GM19238 (cell line): ENCODE measurements at regions not wholly inside any gene's neighbourhood (a gene's known extent, or its start where the extent isn't known, plus 50 kb on each side); places are given as distances from the start of the nearest gene placed in this dataset.
"Not testable (repeated sequence)": the region's sequence is repeated elsewhere in the genome, so short reads cannot be mapped to it uniquely, and the experiment has no call there.

Source experiments
- DNase-seq: peaks from one replicate; pipeline ENCODE4 v3.0.0; 2011; ENCODE audit warnings: low spot score; ENCODE audit not compliant: insufficient read length

DNA sequence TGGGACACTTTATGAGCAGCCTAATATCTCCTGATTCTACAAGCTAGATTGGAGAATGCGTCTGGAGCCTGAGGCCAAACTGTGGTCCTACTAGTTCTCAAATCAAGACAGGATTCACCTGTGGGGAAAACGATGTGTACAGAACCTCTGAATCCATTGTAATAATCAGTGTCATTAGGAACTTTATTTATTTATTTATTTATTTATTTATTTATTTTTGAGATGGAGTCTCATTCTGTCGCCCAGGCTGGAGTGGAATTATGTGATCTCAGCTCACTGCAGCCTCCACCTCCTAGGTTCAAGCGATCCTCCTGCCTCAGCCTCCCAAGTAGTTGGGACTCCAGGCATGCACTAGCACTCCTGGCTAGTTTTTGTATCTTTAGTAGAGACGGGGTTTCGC lies 52.6 kb upstream of the KIF26B start:
- not testable (repeated sequence) for DNase-seq

DNA sequence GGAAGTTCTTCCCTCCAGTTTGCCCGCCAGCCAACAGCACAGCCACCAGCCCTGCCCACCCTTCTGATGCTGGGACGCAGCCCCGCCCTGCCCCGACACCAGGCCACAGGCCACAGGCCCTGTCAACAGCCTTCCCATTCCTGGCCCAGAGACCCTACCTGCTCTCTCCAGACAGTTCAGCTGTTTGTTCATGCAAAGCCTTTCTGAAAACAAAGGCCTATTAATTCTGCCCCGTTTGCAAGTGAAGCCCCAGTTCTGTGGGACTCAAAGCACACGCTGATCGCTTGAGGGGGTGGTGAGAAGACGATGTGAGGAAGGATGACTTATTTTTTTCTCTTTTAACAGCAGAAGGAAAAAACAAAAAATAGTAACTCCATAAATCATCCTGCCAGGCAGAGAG lies 55.4 kb upstream of the KIF26B start:
- DNase-seq, result no peak

DNA sequence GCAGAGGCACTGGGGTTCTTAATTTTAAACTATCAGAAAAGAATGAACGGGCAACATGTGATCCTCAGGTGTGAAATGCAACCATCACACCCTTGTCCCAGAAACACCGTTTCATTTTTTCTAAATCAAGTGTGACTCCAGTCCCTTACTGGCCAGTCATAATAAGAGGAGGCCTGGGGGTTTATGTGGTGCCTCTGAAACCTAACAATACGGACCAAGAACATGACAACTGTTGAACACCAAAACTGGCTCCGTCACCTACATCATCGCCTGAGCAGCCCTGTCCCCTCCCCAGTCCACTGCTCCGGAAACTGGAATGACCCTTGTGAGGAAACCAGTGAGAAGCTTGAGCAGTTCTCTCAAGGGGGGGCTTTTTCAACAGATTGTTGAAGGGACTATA lies 55.9 kb upstream of the KIF26B start:
- DNase-seq, result no peak

- no peak for DNase-seq
Observed at GRCh38 chr1:245096311-245097066, 58.3 kb upstream of the KIF26B start.

GRCh38 chr1:245095903-245096302 lies 58.9 kb upstream of the KIF26B start:
- no peak for DNase-seq

DNA sequence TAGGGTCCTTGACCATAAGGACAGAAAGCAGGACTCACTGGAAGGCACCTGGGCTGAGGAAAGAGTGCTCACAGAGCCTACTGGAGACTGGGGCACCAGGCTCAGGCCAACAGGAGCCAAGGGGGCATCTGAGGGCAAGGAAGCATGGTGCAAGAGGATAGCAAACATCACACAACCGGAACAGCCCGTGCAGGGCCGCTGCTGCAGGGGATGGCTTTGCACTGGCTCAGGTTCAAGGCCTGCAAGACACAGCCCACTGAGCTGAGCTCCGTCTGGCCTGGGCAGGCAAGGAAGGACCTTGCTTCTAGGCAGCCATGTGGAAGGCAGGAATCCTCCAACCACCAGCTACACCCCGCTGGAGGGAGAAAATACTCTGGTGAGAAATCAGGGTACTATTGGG lies 59.8 kb upstream of the KIF26B start:
- no peak for DNase-seq

GRCh38 chr1:245094092-245094491 lies 60.7 kb upstream of the KIF26B start:
- no peak for DNase-seq

DNA sequence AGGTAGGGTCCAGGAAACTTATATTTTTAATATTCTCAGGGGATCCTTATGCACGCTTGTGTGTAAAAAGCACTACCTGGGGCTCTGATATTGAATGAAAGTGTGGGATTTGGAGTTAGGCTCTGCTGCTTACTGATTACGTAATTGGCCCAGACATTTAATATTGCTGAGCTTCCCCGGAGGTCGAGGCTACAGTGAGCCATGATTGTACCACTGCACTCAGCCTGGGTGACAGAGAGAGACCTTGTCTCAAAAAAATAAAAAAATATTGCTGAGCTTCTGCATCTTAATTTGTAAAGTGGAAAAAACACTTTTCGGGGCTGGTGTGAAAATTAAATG lies 62.2 kb upstream of the KIF26B start:
- DNase-seq, result no peak

GRCh38 chr1:245091818-245092637 lies 62.8 kb upstream of the KIF26B start:
- no peak for DNase-seq

- DNase-seq, result no peak
Observed at GRCh38 chr1:245091171-245091621, 63.6 kb upstream of the KIF26B start.

DNA sequence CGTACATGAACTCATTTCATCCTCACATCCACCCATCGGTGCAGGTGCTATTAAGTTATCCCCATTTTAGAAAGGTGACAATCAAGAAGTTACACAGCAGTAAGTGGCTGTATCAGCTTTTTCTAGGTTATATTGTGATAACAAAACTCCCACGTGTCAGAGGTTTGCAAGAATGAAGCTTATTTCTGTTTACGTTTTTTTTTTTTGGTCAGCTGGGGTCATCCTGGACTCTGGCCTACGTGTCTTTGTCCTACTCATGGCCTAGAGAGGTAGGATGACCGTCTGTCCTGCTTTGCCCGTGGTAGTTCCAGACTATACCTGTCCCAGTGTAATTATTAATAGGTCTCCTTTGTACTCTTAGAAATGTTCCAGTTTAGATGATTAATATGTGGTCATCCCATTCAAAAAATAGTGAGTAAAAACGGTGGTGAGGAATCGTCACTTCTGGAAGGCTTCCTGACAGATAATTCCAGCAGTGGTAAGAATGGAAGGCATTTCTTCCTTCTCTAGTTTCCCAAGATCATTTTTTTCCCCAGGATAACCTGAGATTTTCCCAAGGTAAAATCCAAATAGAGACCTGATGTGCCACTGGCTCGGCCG lies 64.2 kb upstream of the KIF26B start:
- no peak for DNase-seq

DNA sequence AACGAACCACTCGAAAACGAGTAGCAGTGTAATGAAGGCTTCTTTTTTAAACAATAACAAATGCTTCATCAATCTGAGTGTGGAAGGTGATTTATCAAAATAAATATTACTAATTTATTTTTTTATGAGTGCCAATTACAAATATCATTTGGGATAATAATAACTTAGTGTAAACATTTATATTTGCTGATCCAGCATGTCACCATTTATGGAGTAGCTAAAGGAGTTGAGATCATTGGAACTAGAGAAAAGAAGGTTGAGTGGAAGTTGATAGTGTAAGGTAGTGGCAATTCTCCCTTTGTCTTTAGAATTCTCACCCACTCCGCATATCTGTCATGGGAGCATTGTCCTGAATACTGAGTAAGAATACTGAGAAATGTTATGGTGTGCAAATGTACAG lies 67.1 kb upstream of the KIF26B start:
- DNase-seq, result no peak

DNA sequence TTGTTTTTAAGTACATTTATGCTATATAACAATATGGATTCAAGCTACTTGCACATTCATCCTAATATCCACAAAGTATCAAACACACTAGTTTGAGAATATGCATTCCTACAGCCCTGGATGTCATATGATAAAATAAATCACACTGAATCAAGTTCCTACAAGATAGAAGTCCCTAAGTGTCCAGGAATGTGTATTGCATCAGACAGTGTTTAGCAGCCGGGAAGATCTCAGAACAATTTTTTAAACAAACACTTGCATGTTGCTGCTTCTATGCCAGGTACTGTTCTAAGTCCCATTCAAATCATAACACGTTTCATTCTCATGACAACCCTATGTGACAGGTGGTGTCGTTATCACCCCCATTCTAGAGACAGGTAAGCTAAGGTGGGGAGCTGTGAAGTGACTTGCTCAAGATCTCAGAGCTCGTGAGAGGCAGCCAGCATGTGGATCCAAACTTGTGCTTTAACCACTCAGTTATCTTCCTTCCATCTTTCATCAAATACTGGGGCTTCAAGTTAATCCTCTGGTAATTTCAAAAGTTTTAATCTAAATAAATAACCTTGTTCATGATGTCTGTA lies 68.3 kb upstream of the KIF26B start:
- DNase-seq, result no peak

DNA sequence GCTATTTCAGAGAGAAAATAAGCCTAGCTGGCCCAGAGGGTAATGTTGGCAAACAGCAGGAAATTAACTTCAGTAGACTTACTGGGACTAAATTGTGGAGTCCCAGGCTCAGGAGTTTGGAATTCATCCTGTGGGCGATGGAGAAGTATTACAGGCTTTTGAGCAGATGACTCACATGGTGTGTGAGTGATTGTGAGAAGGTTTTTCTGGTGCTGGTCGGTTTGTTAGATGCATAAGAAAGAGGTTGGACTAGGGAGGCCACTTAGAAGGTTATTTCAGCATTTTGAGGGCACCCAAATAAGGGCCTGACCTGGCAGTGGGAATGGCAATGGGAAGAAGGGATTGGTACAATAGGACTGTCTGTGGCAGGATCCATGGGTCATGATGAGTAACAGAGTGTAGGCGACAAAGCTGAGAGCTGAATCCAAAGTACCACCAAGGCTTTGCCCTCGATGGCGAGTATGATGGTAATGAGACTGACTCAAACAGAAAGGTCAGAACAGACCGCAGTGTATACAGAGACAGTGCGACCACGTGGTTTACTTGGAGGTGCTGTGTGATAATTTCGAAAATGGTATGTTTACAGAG lies 69.2 kb upstream of the KIF26B start:
- no peak for DNase-seq

- no peak for DNase-seq
Observed at GRCh38 chr1:245084551-245084950, 70.2 kb upstream of the KIF26B start.

- no peak for DNase-seq
Observed at GRCh38 chr1:245079021-245079609, 75.7 kb upstream of the KIF26B start.

DNA sequence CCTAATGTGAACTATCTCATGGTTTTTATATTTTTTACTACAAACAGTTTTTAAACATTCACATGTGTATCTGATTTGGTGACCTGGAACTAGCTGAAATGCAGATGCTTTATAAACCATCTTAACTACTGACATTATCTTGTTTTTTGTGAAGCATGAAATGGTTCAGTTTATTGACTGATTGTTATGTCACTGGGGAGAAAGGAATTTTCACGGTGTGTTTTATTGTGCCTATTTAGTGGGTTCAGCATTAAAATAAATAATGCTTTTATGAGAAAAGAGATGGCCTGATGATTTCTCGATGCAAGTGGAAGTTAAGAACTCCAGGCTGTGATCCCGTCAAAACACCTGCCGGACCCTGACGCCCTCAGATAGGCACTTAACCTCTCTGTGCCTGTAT lies 79.9 kb upstream of the KIF26B start:
- DNase-seq, result no peak

GRCh38 chr1:245074232-245074747 lies 80.5 kb upstream of the KIF26B start:
- no peak for DNase-seq

- no peak for DNase-seq
Observed at GRCh38 chr1:245070836-245071615, 83.8 kb upstream of the KIF26B start.

DNA sequence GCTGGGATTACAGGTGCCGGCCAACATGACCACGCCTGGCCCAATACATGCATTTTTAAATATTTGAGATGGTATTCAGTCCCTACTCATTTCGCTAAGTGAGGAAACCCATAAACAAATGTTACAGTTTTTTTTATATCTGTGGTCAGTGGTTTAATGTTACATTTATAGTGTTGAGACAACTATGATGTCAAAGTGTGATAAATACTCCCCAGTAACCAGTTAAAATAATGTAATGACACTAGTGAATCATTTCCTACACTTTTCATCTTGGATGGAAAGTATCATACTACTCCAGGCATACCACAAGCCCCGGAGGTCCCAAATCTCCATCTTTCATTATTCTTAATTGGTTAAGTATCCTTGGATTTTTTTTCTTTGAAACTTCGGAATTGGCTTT lies 87.5 kb upstream of the KIF26B start:
- DNase-seq, result no peak
